ENCODE measurements at regions not wholly inside any gene's neighbourhood (a gene's known extent, or its start where the extent isn't known, plus 50 kb on each side); places are given as distances from the start of the nearest gene placed in this dataset.

- intact Hi-C loops (cut with DNase I) = no loop called here
- DNase-seq (ENCODE audit: low spot score in 2 of 2) = no peak
These were observed 1402.4 kb downstream of the FAM133A start for GRCh38 chrX:95076449-95076848.

GRCh38 chrX:95101851-95102390 lies 1427.9 kb downstream of the FAM133A start:
- no peak for DNase-seq (ENCODE audit: low spot score in 2 of 2)
- no peak for TF ChIP-seq CTCF (IDR thresholded peaks at IDR 0.05)
- Histone ChIP-seq H3K27me3 (no peaks in the 10 kb centered on the region), H3K36me3 (no peaks in the 10 kb centered on the region), H3K9me3 (no peaks in the 10 kb centered on the region), H3K4me1 (no peaks in the 10 kb centered on the region), H3K27ac (no peak overlapping the region), H3K4me3 (peak overlapping the region in 1 of 2 donors; percentile 9)
- intact Hi-C loops (cut with DNase I) = no loop called here

More at GRCh38 chrX:95076449-95076848, 1402.4 kb downstream of the FAM133A start:
- H3K4me3 ChIP-seq = no peak overlapping the region
- no peaks in the 10 kb centered on the region for H3K4me1 ChIP-seq
- peak in 1 of 3 experiments; percentile 28 for TF ChIP-seq CTCF (IDR thresholded peaks at IDR 0.05)
- H3K36me3 ChIP-seq = no peaks in the 10 kb centered on the region
- no peaks in the 10 kb centered on the region for H3K27me3 ChIP-seq
- H3K9me3 ChIP-seq = no peaks in the 10 kb centered on the region
- no peak overlapping the region for H3K27ac ChIP-seq

- Histone ChIP-seq H3K27me3 (no peaks in the 10 kb centered on the region), H3K4me1 (no peaks in the 10 kb centered on the region), H3K27ac (no peak overlapping the region), H3K4me3 (no peak overlapping the region), H3K36me3 (no peaks in the 10 kb centered on the region), H3K9me3 (no peaks in the 10 kb centered on the region)
- TF ChIP-seq CTCF (IDR thresholded peaks at IDR 0.05) = no peak
- intact Hi-C loops (cut with DNase I) = no loop called here
- no peak for DNase-seq (ENCODE audit: low spot score in 2 of 2)
These were observed 1443.5 kb downstream of the FAM133A start for GRCh38 chrX:95117556-95117955.

GRCh38 chrX:95145848-95146490 lies 1472.0 kb downstream of the FAM133A start:
- no peaks in the 10 kb centered on the region for H3K4me1 ChIP-seq
- peaks cover 0 to 3% of the 10 kb centered on the region in 2 donors for H3K9me3 ChIP-seq
- no peak overlapping the region for H3K27ac ChIP-seq
- H3K4me3 ChIP-seq = no peak overlapping the region
- intact Hi-C loops (cut with DNase I) = no loop called here
- H3K27me3 ChIP-seq = no peaks in the 10 kb centered on the region
- H3K36me3 ChIP-seq = no peaks in the 10 kb centered on the region
- TF ChIP-seq CTCF (IDR thresholded peaks at IDR 0.05) = no peak
- no peak for DNase-seq (ENCODE audit: low spot score in 2 of 2)

GRCh38 chrX:95152810-95153209 lies 1478.8 kb downstream of the FAM133A start:
- no peak for DNase-seq (ENCODE audit: low spot score in 2 of 2)
- Histone ChIP-seq H3K4me3 (no peak overlapping the region), H3K36me3 (no peaks in the 10 kb centered on the region), H3K9me3 (no peaks in the 10 kb centered on the region), H3K4me1 (no peaks in the 10 kb centered on the region), H3K27ac (no peak overlapping the region), H3K27me3 (no peaks in the 10 kb centered on the region)
- intact Hi-C loops (cut with DNase I) = no loop called here
- TF ChIP-seq CTCF (IDR thresholded peaks at IDR 0.05) = no peak

Measured in ascending aorta (tissue), 2 donors.